ENCODE measurements at regions not wholly inside any gene's neighbourhood (a gene's known extent, or its start where the extent isn't known, plus 50 kb on each side); places are given as distances from the start of the nearest gene placed in this dataset.

DNA sequence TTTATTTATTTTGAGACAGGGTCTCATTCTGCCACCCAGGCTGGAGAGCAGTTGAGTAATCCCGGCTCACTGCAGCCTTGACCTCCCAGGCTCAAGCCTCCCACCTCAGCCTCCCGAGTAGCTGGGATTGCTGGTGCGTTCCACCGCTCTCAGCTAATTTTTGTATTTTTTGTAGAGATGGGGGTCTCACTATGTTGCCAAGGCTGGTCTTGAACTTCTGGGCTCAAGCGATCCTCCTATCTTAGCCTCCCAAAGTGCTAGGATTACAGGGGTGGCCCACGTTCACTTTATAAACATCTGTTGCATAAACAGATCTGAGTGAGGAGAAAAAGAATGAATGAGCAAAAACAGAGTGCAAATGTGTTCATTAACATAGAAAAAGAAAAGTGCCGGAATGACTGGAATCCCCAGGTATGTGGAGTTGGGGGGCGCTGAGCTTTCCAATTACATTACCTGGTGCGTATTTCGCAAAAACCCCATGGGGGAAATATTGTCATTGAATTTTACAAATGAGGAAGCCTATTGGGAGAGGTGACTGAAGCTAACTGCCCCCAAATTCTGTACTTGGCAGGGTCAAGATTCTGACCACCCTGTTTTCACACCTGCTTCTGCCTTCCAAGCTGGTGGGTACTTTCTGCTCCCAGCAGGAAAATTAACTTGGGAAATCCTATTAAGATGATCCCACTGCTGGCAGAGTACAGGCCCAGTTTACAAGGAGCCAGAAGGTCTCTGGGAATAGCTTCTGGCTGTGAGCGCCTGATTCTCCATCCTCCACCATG is 207.7 kb upstream of the JARID2 start:
- H3K4me3 ChIP-seq (ENCODE audit: low read length) = no peak overlapping the region
- TF ChIP-seq CTCF (IDR thresholded peaks at IDR 0.05; ENCODE audit: insufficient read depth, low read depth, low read length, missing control alignments) = no peak
- DNase-seq (ENCODE audit: low read depth) = no peak

GRCh38 chr6:15039136-15039535 is 206.7 kb upstream of the JARID2 start:
- TF ChIP-seq CTCF (IDR thresholded peaks at IDR 0.05; ENCODE audit: insufficient read depth, low read depth, low read length, missing control alignments) = no peak
- no peak overlapping the region for H3K4me3 ChIP-seq (ENCODE audit: low read length)
- DNase-seq (ENCODE audit: low read depth) = no peak

GRCh38 chr6:15042938-15043337 is 202.9 kb upstream of the JARID2 start:
- H3K4me3 ChIP-seq (ENCODE audit: low read length) = no peak overlapping the region
- no peak for DNase-seq (ENCODE audit: low read depth)
- TF ChIP-seq CTCF (IDR thresholded peaks at IDR 0.05; ENCODE audit: insufficient read depth, low read depth, low read length, missing control alignments) = no peak

DNA sequence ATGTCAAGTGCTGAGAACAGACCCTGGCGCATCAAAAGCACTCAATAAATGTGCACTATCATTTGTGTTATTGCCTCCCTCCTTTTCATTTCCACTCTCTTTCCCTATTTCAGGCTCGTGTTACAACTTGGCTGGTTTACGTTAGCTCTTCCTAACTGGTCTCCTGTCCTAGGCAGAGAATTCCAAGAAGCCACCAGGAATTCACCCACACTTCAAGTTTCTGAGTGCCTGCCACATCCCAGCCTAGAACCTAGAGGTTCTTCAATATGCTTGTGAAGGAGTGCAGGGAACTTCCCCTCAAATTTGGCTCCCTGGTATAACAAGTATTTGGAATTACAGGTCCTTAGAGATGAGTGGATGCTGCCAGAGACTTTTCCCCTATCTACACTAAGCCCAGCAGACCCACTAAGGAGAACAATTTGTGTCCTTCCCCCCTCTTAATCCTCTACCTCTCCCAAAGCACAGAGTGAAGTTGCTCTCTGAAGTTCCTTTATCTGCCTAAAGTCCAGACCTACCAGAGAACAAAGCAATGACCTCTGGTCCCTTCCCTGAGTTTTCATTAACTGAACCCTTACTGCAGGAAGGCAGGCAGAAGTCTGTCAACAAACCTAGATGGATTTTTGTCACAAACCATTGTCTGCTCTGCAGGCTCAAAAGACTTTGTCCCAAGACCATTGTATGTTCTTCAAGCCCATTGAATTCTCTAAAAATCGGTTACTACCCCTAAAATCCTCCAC is 201.6 kb upstream of the JARID2 start:
- no peak overlapping the region for H3K4me3 ChIP-seq (ENCODE audit: low read length)
- no peak for DNase-seq (ENCODE audit: low read depth)
- no peak for TF ChIP-seq CTCF (IDR thresholded peaks at IDR 0.05; ENCODE audit: insufficient read depth, low read depth, low read length, missing control alignments)

- no peak overlapping the region for H3K4me3 ChIP-seq (ENCODE audit: low read length)
- DNase-seq (ENCODE audit: low read depth) = no peak
- TF ChIP-seq CTCF (IDR thresholded peaks at IDR 0.05; ENCODE audit: insufficient read depth, low read depth, low read length, missing control alignments) = no peak
Observed at GRCh38 chr6:15044948-15045347, 200.9 kb upstream of the JARID2 start.

DNA sequence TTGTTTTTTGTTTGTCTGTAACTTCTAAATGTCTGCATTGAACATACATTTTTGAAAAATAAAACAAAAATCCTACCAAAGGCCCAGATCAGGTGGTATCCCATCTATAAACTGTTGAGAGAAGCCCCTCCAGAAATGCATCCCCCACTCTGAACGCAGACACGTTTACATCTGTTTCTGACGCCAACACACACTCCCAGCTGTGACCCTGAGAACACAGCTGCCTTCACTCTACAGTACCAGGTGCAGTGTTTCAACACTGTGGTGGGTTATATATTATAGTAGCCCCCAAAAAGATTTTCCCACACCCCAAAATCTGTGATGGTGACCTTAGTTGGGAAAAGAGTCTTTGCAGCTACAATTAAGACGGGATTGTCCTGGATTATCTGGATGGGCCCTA is 199.1 kb upstream of the JARID2 start:
- no peak overlapping the region for H3K4me3 ChIP-seq (ENCODE audit: low read length)
- no peak for TF ChIP-seq CTCF (IDR thresholded peaks at IDR 0.05; ENCODE audit: insufficient read depth, low read depth, low read length, missing control alignments)
- no peak for DNase-seq (ENCODE audit: low read depth)
